ENCODE measurements at regions not wholly inside any gene's neighbourhood (a gene's known extent, or its start where the extent isn't known, plus 50 kb on each side); places are given as distances from the start of the nearest gene placed in this dataset.

- ATAC-seq (ENCODE audit: low read depth) (no peak), DNase-seq (ENCODE audit: low spot score) (no peak)
- no peak for TF ChIP-seq CTCF (IDR thresholded peaks at IDR 0.05; ENCODE audit: poor library complexity, severe bottlenecking)
- H3K27me3 ChIP-seq (ENCODE audit: insufficient read depth, poor library complexity, severe bottlenecking), result no peaks in the 10 kb centered on the region
- no peaks in the 10 kb centered on the region for H3K9me3 ChIP-seq (ENCODE audit: severe bottlenecking)
- H3K27ac ChIP-seq (ENCODE audit: poor library complexity, severe bottlenecking), result no peak overlapping the region
- no peak overlapping the region for H3K4me3 ChIP-seq (ENCODE audit: severe bottlenecking)
- no peaks in the 10 kb centered on the region for H3K4me1 ChIP-seq (ENCODE audit: insufficient read depth, poor library complexity, severe bottlenecking)
- no peaks in the 10 kb centered on the region for H3K36me3 ChIP-seq (ENCODE audit: low read depth)
Observed at GRCh38 chr2:156132941-156133340, 199.6 kb downstream of the NR4A2 start.

GRCh38 chr2:156132130-156132529 is 200.4 kb downstream of the NR4A2 start:
- no peaks in the 10 kb centered on the region for H3K9me3 ChIP-seq (ENCODE audit: severe bottlenecking)
- no peak for DNase-seq (ENCODE audit: low spot score)

GRCh38 chr2:156129227-156129626 is 203.3 kb downstream of the NR4A2 start:
- no peaks in the 10 kb centered on the region for H3K27me3 ChIP-seq (ENCODE audit: insufficient read depth, poor library complexity, severe bottlenecking)
- H3K9me3 ChIP-seq (ENCODE audit: severe bottlenecking), result no peaks in the 10 kb centered on the region
- ATAC-seq (ENCODE audit: low read depth) (no peak), DNase-seq (ENCODE audit: low spot score) (no peak)
- no peak for TF ChIP-seq CTCF (IDR thresholded peaks at IDR 0.05; ENCODE audit: poor library complexity, severe bottlenecking)
- no peak overlapping the region for H3K27ac ChIP-seq (ENCODE audit: poor library complexity, severe bottlenecking)
- no peaks in the 10 kb centered on the region for H3K4me1 ChIP-seq (ENCODE audit: insufficient read depth, poor library complexity, severe bottlenecking)
- H3K4me3 ChIP-seq (ENCODE audit: severe bottlenecking), result no peak overlapping the region
- H3K36me3 ChIP-seq (ENCODE audit: low read depth), result no peaks in the 10 kb centered on the region

More at GRCh38 chr2:156132130-156132529, 200.4 kb downstream of the NR4A2 start:
- Histone ChIP-seq H3K36me3 (ENCODE audit: low read depth) (no peaks in the 10 kb centered on the region), H3K4me3 (ENCODE audit: severe bottlenecking) (no peak overlapping the region), H3K27me3 (ENCODE audit: insufficient read depth, poor library complexity, severe bottlenecking) (no peaks in the 10 kb centered on the region), H3K27ac (ENCODE audit: poor library complexity, severe bottlenecking) (no peak overlapping the region), H3K4me1 (ENCODE audit: insufficient read depth, poor library complexity, severe bottlenecking) (no peaks in the 10 kb centered on the region)
- TF ChIP-seq CTCF (IDR thresholded peaks at IDR 0.05; ENCODE audit: poor library complexity, severe bottlenecking), result no peak
- ATAC-seq (ENCODE audit: low read depth), result no peak

GRCh38 chr2:156125018-156125417 is 207.5 kb downstream of the NR4A2 start:
- Histone ChIP-seq H3K9me3 (ENCODE audit: severe bottlenecking) (no peaks in the 10 kb centered on the region), H3K36me3 (ENCODE audit: low read depth) (no peaks in the 10 kb centered on the region), H3K27me3 (ENCODE audit: insufficient read depth, poor library complexity, severe bottlenecking) (no peaks in the 10 kb centered on the region), H3K27ac (ENCODE audit: poor library complexity, severe bottlenecking) (no peak overlapping the region), H3K4me1 (ENCODE audit: insufficient read depth, poor library complexity, severe bottlenecking) (no peaks in the 10 kb centered on the region), H3K4me3 (ENCODE audit: severe bottlenecking) (no peak overlapping the region)
- no peak for TF ChIP-seq CTCF (IDR thresholded peaks at IDR 0.05; ENCODE audit: poor library complexity, severe bottlenecking)
- DNase-seq (ENCODE audit: low spot score) (no peak), ATAC-seq (ENCODE audit: low read depth) (no peak)

DNA sequence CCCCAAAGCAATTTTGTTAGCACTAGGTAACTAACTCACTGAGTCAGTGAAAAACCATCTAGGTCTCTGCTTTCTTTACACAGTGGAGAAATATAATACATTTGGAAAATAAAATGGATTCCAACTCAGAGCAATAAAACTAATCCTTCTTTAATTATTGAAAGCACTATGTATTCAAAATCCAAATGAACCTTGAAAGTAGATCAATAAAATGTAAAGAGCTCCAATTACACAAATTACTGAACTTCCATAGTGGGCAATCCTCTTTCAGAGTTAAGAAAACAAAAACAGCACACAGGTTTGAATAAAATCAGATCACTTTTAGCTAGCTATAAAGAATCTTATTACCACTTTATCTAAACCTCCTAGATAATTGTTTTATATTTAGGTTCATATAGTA is 208.1 kb downstream of the NR4A2 start:
- ATAC-seq (ENCODE audit: low read depth), result no peak
- H3K4me1 ChIP-seq (ENCODE audit: insufficient read depth, poor library complexity, severe bottlenecking), result no peaks in the 10 kb centered on the region
- no peak overlapping the region for H3K27ac ChIP-seq (ENCODE audit: poor library complexity, severe bottlenecking)
- H3K36me3 ChIP-seq (ENCODE audit: low read depth), result no peaks in the 10 kb centered on the region
- H3K9me3 ChIP-seq (ENCODE audit: severe bottlenecking), result no peaks in the 10 kb centered on the region
- DNase-seq (ENCODE audit: low spot score), result no peak
- no peak overlapping the region for H3K4me3 ChIP-seq (ENCODE audit: severe bottlenecking)
- TF ChIP-seq CTCF (IDR thresholded peaks at IDR 0.05; ENCODE audit: poor library complexity, severe bottlenecking), result no peak
- peaks cover 2% of the 10 kb centered on the region for H3K27me3 ChIP-seq (ENCODE audit: insufficient read depth, poor library complexity, severe bottlenecking)
